CD4-positive, CD25-positive, alpha-beta regulatory T cell (primary cell): ENCODE measurements at regions not wholly inside any gene's neighbourhood (a gene's known extent, or its start where the extent isn't known, plus 50 kb on each side); places are given as distances from the start of the nearest gene placed in this dataset.

ENCODE experiments used
- ATAC-seq, 2 donors: fragments of 150-1000 bp; cut with Tn5 transposase; one replicate each; pipeline ENCODE4 v1.10.0; 2021; ENCODE audit warnings: low read depth in 2 of 2, moderate number of reproducible peaks in 2 of 2, moderate library complexity in 1 of 2
- DNase-seq, 3 donors: peaks; one replicate each; pipeline versions ENCODE4 v3.0.0 to v3.0.0-alpha.2; 2012 to 2022; ENCODE audit warnings: mixed read lengths in 1 of 3
- H3K27ac ChIP-seq: one replicate; pipeline ENCODE4 v1.7.0; 2013; ENCODE audit warnings: mild to moderate bottlenecking, low read length; ENCODE audit not compliant: insufficient read depth, poor library complexity, severe bottlenecking
- H3K27me3 ChIP-seq: one replicate; pipeline ENCODE4 v1.7.0; 2013; ENCODE audit warnings: low read length; ENCODE audit not compliant: control insufficient read depth, insufficient read depth
- H3K36me3 ChIP-seq: one replicate; pipeline ENCODE4 v1.7.0; 2013; ENCODE audit warnings: mild to moderate bottlenecking, low read length, moderate library complexity; ENCODE audit not compliant: control insufficient read depth, insufficient read depth
- H3K4me1 ChIP-seq: 2 replicates; pipeline ENCODE4 v1.7.0; 2013; ENCODE audit warnings: mild to moderate bottlenecking, low read length; ENCODE audit not compliant: insufficient read depth, control insufficient read depth, poor library complexity, severe bottlenecking
- H3K4me3 ChIP-seq: one replicate; pipeline ENCODE4 v1.7.0; 2013; ENCODE audit warnings: low read depth, mild to moderate bottlenecking, low read length, moderate library complexity
- H3K9me3 ChIP-seq, 2 experiments: 1 replicate in 1 of 2; 2 replicates in 1 of 2; pipeline ENCODE4 v1.7.0; 2013; ENCODE audit warnings: low read length in 2 of 2, mild to moderate bottlenecking in 1 of 2, moderate library complexity in 1 of 2; ENCODE audit not compliant: control insufficient read depth in 2 of 2
- H3K27ac Mint-ChIP-seq, 3 donors: one replicate each; pipeline ENCODE4 v1.8.0; 2020 to 2022; ENCODE audit warnings: mild to moderate bottlenecking in 3 of 3, mixed read lengths in 3 of 3, moderate library complexity in 2 of 3
- H3K27me3 Mint-ChIP-seq: one replicate; pipeline ENCODE4 v1.8.0; 2022; ENCODE audit warnings: mild to moderate bottlenecking, mixed read lengths
- H3K36me3 Mint-ChIP-seq: one replicate; pipeline ENCODE4 v1.8.0; 2020; ENCODE audit warnings: mixed read lengths
- H3K4me1 Mint-ChIP-seq, 4 donors: one replicate each; pipeline ENCODE4 v1.8.0; 2020 to 2022; ENCODE audit warnings: mixed read lengths in 4 of 4, mild to moderate bottlenecking in 1 of 4
- H3K4me3 Mint-ChIP-seq, 4 donors: one replicate each; pipeline ENCODE4 v1.8.0; 2020 to 2022; ENCODE audit warnings: mild to moderate bottlenecking in 4 of 4, mixed read lengths in 4 of 4, moderate library complexity in 3 of 4
- H3K9me3 Mint-ChIP-seq, 7 donors: one replicate each; pipeline ENCODE4 v1.8.0; 2020 to 2022; ENCODE audit warnings: mixed read lengths in 7 of 7, mild to moderate bottlenecking in 3 of 7, moderate library complexity in 2 of 7

DNA sequence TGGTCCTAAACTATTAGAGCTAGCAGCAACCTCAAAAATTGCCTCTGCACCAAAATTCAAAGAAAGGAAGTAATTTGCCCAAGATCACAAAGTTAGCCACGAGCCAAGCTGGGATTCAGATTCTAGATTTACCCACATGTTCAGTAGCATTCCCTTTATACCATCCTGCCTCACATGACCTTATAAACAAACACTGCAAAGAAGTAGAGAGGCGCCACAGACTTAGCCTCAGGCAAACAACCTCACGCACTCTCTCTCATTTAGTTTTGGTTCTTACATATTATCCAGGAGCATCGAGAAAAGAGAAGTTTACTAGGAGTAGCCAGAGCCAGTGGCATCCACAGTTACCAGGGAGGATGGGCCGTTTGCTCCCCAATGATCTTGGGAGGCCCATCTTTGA, 226.6 kb downstream of the OSR1 start:
- no peaks in the 10 kb centered on the region for H3K9me3 ChIP-seq
- no peak overlapping the region for H3K27ac Mint-ChIP-seq
- no peaks in the 10 kb centered on the region for H3K36me3 Mint-ChIP-seq
- no peaks in the 10 kb centered on the region for H3K27me3 ChIP-seq
- peaks cover 0 to 3% (median 0%) of the 10 kb centered on the region in 7 donors for H3K9me3 Mint-ChIP-seq
- no peak overlapping the region for H3K27ac ChIP-seq
- no peak overlapping the region for H3K4me3 Mint-ChIP-seq
- no peak for DNase-seq
- H3K4me3 ChIP-seq = no peak overlapping the region
- no peak for ATAC-seq
- no peaks in the 10 kb centered on the region for H3K27me3 Mint-ChIP-seq
- no peaks in the 10 kb centered on the region for H3K36me3 ChIP-seq
- no peaks in the 10 kb centered on the region for H3K4me1 ChIP-seq
- no peaks in the 10 kb centered on the region for H3K4me1 Mint-ChIP-seq

DNA sequence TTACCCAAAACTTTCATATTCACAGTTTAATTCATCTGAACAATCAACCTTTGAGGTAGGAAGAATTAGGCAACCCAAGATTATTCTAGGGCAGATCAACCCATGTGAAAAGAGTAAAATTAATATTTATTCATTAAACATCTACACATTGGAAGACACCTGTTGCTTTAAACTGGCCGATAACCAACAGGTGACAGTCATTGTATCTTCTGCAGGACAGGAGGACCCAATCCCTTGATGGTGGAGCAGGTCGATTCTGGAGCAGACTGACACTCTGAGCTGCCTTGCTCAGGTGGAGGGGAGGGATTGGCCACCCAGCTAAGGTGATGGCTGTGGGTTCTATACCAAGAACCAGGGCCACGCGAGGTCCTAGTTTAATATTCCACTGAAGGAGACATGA, 230.3 kb downstream of the OSR1 start:
- no peaks in the 10 kb centered on the region for H3K36me3 Mint-ChIP-seq
- Histone ChIP-seq H3K4me3 (no peak overlapping the region), H3K27me3 (no peaks in the 10 kb centered on the region), H3K27ac (no peak overlapping the region), H3K36me3 (no peaks in the 10 kb centered on the region), H3K9me3 (no peaks in the 10 kb centered on the region), H3K4me1 (no peaks in the 10 kb centered on the region)
- no peak for ATAC-seq
- no peak overlapping the region for H3K4me3 Mint-ChIP-seq
- H3K4me1 Mint-ChIP-seq = no peaks in the 10 kb centered on the region
- DNase-seq = no peak
- peaks cover 0 to 3% (median 0%) of the 10 kb centered on the region in 7 donors for H3K9me3 Mint-ChIP-seq
- no peaks in the 10 kb centered on the region for H3K27me3 Mint-ChIP-seq
- H3K27ac Mint-ChIP-seq = no peak overlapping the region

GRCh38 chr2:19127616-19128015, 230.8 kb downstream of the OSR1 start:
- H3K36me3 Mint-ChIP-seq = no peaks in the 10 kb centered on the region
- Histone ChIP-seq H3K27me3 (no peaks in the 10 kb centered on the region), H3K36me3 (no peaks in the 10 kb centered on the region), H3K27ac (no peak overlapping the region), H3K4me1 (no peaks in the 10 kb centered on the region), H3K4me3 (no peak overlapping the region), H3K9me3 (no peaks in the 10 kb centered on the region)
- H3K4me3 Mint-ChIP-seq = no peak overlapping the region
- peaks cover 0 to 3% (median 0%) of the 10 kb centered on the region in 7 donors for H3K9me3 Mint-ChIP-seq
- no peak for DNase-seq
- ATAC-seq = no peak
- no peaks in the 10 kb centered on the region for H3K27me3 Mint-ChIP-seq
- H3K4me1 Mint-ChIP-seq = no peaks in the 10 kb centered on the region
- no peak overlapping the region for H3K27ac Mint-ChIP-seq

- Mint-ChIP-seq H3K4me3 (no peak overlapping the region), H3K27me3 (no peaks in the 10 kb centered on the region), H3K27ac (no peak overlapping the region), H3K9me3 (peaks cover 0 to 1% (median 0%) of the 10 kb centered on the region in 7 donors), H3K36me3 (no peaks in the 10 kb centered on the region), H3K4me1 (no peaks in the 10 kb centered on the region)
- H3K4me3 ChIP-seq = no peak overlapping the region
- H3K27me3 ChIP-seq = no peaks in the 10 kb centered on the region
- no peaks in the 10 kb centered on the region for H3K9me3 ChIP-seq
- DNase-seq (no peak), ATAC-seq (no peak)
- H3K36me3 ChIP-seq = no peaks in the 10 kb centered on the region
- no peaks in the 10 kb centered on the region for H3K4me1 ChIP-seq
- H3K27ac ChIP-seq = no peak overlapping the region
Measured at GRCh38 chr2:19125901-19126680, 232.3 kb downstream of the OSR1 start.

GRCh38 chr2:19124135-19124534, 234.3 kb downstream of the OSR1 start:
- ATAC-seq (no peak), DNase-seq (no peak)
- no peak overlapping the region for H3K4me3 Mint-ChIP-seq
- no peaks in the 10 kb centered on the region for H3K4me1 Mint-ChIP-seq
- H3K4me3 ChIP-seq = no peak overlapping the region
- peaks cover 0 to 1% (median 0%) of the 10 kb centered on the region in 7 donors for H3K9me3 Mint-ChIP-seq
- no peaks in the 10 kb centered on the region for H3K9me3 ChIP-seq
- no peaks in the 10 kb centered on the region for H3K27me3 ChIP-seq
- H3K27ac Mint-ChIP-seq = no peak overlapping the region
- H3K36me3 ChIP-seq = no peaks in the 10 kb centered on the region
- no peaks in the 10 kb centered on the region for H3K36me3 Mint-ChIP-seq
- no peaks in the 10 kb centered on the region for H3K4me1 ChIP-seq
- no peak overlapping the region for H3K27ac ChIP-seq
- no peaks in the 10 kb centered on the region for H3K27me3 Mint-ChIP-seq

GRCh38 chr2:19123556-19123955, 234.9 kb downstream of the OSR1 start:
- Histone ChIP-seq H3K27ac (no peak overlapping the region), H3K4me1 (no peaks in the 10 kb centered on the region), H3K36me3 (no peaks in the 10 kb centered on the region), H3K4me3 (no peak overlapping the region), H3K27me3 (no peaks in the 10 kb centered on the region), H3K9me3 (no peaks in the 10 kb centered on the region)
- H3K4me3 Mint-ChIP-seq = no peak overlapping the region
- ATAC-seq (no peak), DNase-seq (no peak)
- H3K36me3 Mint-ChIP-seq = no peaks in the 10 kb centered on the region
- H3K27ac Mint-ChIP-seq = no peak overlapping the region
- H3K27me3 Mint-ChIP-seq = no peaks in the 10 kb centered on the region
- peaks cover 0 to 1% (median 0%) of the 10 kb centered on the region in 7 donors for H3K9me3 Mint-ChIP-seq
- H3K4me1 Mint-ChIP-seq = no peaks in the 10 kb centered on the region

DNA sequence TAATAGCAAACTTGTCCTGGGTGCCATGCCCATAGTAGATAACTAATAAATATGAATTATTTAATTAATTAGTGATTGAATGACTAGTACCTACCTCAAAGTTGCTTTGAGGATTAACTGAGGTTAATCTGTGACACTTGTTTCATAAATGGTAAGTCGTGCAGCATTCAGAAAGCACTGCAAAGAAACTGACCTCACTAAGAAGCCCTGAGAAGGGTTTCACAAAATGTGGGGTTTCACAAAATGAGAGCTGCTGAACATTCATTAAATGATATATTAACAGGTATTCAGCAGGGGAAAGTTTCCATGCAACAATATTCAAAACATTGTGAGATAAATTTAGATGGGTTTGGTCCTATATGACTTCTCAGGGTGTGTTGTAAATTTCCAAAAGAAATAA, 236.2 kb downstream of the OSR1 start:
- Mint-ChIP-seq H3K4me3 (no peak overlapping the region), H3K9me3 (peaks cover 0 to 6% (median 0%) of the 10 kb centered on the region in 7 donors), H3K27me3 (no peaks in the 10 kb centered on the region), H3K27ac (no peak overlapping the region), H3K4me1 (no peaks in the 10 kb centered on the region), H3K36me3 (no peaks in the 10 kb centered on the region)
- Histone ChIP-seq H3K36me3 (no peaks in the 10 kb centered on the region), H3K27ac (no peak overlapping the region), H3K9me3 (no peaks in the 10 kb centered on the region), H3K4me1 (no peaks in the 10 kb centered on the region), H3K27me3 (no peaks in the 10 kb centered on the region), H3K4me3 (no peak overlapping the region)
- DNase-seq (no peak), ATAC-seq (no peak)
